ENCODE measurements at regions not wholly inside any gene's neighbourhood (a gene's known extent, or its start where the extent isn't known, plus 50 kb on each side); places are given as distances from the start of the nearest gene placed in this dataset.

- no peaks in the 10 kb centered on the region for H3K9me3 ChIP-seq
- H3K4me3 ChIP-seq, result no peak overlapping the region
- no peaks in the 10 kb centered on the region for H3K4me1 ChIP-seq
- in situ Hi-C loops (cut with MboI; ENCODE audit: low sequenced_read_pairs), result no loop called here
- no peak for DNase-seq (ENCODE audit: low spot score in 2 of 2)
- H3K27me3 ChIP-seq (ENCODE audit: low read depth), result no peaks in the 10 kb centered on the region
- H3K36me3 ChIP-seq (replicated peaks), result no peaks in the 10 kb centered on the region
Measured at GRCh38 chr5:143870362-143870761, 58.4 kb downstream of the HMHB1 start.

- Histone ChIP-seq H3K36me3 (replicated peaks) (no peaks in the 10 kb centered on the region), H3K4me3 (no peak overlapping the region), H3K9me3 (no peaks in the 10 kb centered on the region), H3K4me1 (no peaks in the 10 kb centered on the region), H3K27me3 (ENCODE audit: low read depth) (no peaks in the 10 kb centered on the region)
- DNase-seq (ENCODE audit: low spot score in 2 of 2), result no peak
- in situ Hi-C loops (cut with MboI; ENCODE audit: low sequenced_read_pairs), result no loop called here
Measured at GRCh38 chr5:143870871-143871632, 59.1 kb downstream of the HMHB1 start.

DNA sequence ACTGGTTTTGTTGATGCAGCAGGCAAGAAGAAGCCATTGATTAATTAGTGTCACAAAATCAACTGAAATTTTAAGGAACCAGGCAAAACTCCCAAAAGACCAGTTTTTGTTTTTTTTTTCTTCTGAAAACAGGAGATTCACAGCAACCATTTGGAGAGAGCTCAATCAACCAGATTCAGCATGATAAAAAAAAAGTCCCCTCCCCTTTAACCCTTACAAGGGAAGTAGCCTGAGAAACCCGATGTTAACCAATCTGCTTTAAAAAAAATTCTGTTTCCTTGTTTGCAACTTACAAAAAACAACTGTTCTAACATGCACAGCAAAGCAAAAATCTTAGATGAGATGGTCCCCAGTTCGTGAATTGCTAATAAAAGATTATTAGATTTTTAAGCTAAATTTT is 59.7 kb downstream of the HMHB1 start:
- no peaks in the 10 kb centered on the region for H3K36me3 ChIP-seq (replicated peaks)
- in situ Hi-C loops (cut with MboI; ENCODE audit: low sequenced_read_pairs), result no loop called here
- H3K4me3 ChIP-seq, result no peak overlapping the region
- no peaks in the 10 kb centered on the region for H3K4me1 ChIP-seq
- DNase-seq (ENCODE audit: low spot score in 2 of 2), result no peak
- no peaks in the 10 kb centered on the region for H3K27me3 ChIP-seq (ENCODE audit: low read depth)
- no peaks in the 10 kb centered on the region for H3K9me3 ChIP-seq

GRCh38 chr5:143874312-143874711 is 62.4 kb downstream of the HMHB1 start:
- in situ Hi-C loops (cut with MboI; ENCODE audit: low sequenced_read_pairs), result no loop called here
- DNase-seq (ENCODE audit: low spot score in 2 of 2), result no peak
- no peaks in the 10 kb centered on the region for H3K36me3 ChIP-seq (replicated peaks)
- no peaks in the 10 kb centered on the region; the same call in 1 of the 2 replicates for H3K27me3 ChIP-seq (ENCODE audit: low read depth)
- no peak overlapping the region for H3K4me3 ChIP-seq
- no peaks in the 10 kb centered on the region for H3K9me3 ChIP-seq
- H3K4me1 ChIP-seq, result no peaks in the 10 kb centered on the region

DNA sequence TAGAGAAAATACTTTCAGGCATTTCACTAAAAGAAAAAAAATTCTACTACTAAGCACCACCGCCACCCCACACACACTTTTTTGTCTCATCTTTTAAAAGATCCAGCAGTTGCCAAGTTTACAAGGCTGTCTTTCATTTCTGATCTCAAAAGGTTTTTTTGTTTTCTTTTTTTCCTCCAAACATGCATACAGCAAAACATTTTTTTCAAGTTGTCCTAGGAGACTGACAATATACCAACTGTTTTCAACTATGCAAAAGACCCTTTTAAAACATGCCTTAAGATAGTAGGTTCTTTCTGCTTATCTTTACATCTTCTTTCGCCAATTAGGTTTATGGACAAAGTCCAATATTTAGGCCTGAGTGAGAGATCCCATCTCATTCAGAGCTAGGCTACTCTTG is 65.2 kb downstream of the HMHB1 start:
- H3K9me3 ChIP-seq, result no peaks in the 10 kb centered on the region
- H3K36me3 ChIP-seq (replicated peaks), result no peaks in the 10 kb centered on the region
- in situ Hi-C loops (cut with MboI; ENCODE audit: low sequenced_read_pairs), result no loop called here
- H3K27me3 ChIP-seq (ENCODE audit: low read depth), result no peaks in the 10 kb centered on the region; the same call in 1 of the 2 replicates
- no peaks in the 10 kb centered on the region for H3K4me1 ChIP-seq
- H3K4me3 ChIP-seq, result no peak overlapping the region
- no peak for DNase-seq (ENCODE audit: low spot score in 2 of 2)

- Histone ChIP-seq H3K4me3 (no peak overlapping the region), H3K4me1 (no peaks in the 10 kb centered on the region), H3K9me3 (no peaks in the 10 kb centered on the region), H3K27me3 (ENCODE audit: low read depth) (no peaks in the 10 kb centered on the region; the same call in 1 of the 2 replicates), H3K36me3 (replicated peaks) (no peaks in the 10 kb centered on the region)
- in situ Hi-C loops (cut with MboI; ENCODE audit: low sequenced_read_pairs), result no loop called here
- DNase-seq (ENCODE audit: low spot score in 2 of 2), result no peak
Measured at GRCh38 chr5:143878430-143878829, 66.5 kb downstream of the HMHB1 start.

- Histone ChIP-seq H3K36me3 (replicated peaks) (no peaks in the 10 kb centered on the region), H3K4me1 (no peaks in the 10 kb centered on the region), H3K9me3 (no peaks in the 10 kb centered on the region), H3K4me3 (no peak overlapping the region), H3K27me3 (ENCODE audit: low read depth) (no peaks in the 10 kb centered on the region; the same call in 1 of the 2 replicates)
- in situ Hi-C loops (cut with MboI; ENCODE audit: low sequenced_read_pairs), result no loop called here
- DNase-seq (ENCODE audit: low spot score in 2 of 2), result no peak
Measured at GRCh38 chr5:143879646-143880045, 67.7 kb downstream of the HMHB1 start.

DNA sequence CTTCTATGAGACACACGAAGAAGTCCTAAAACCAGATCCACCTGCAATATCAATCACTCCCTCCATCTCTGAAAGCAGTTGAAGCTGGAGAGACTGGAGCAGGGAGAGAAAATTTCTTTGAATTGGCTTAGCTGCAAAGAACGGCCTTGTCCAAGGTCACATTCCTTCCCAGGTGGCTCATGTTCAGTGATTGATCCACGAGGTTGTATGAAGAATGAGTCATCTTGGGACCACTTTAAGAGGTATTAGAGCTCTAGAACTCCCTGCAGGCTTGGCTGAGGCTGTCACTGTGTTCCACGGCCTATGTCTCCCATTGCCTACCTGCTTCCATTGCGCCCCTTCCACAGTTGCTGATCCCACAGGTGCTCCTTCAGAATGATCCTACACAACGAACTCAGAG is 68.2 kb downstream of the HMHB1 start:
- no peaks in the 10 kb centered on the region for H3K36me3 ChIP-seq (replicated peaks)
- no peaks in the 10 kb centered on the region for H3K4me1 ChIP-seq
- no peak for DNase-seq (ENCODE audit: low spot score in 2 of 2)
- H3K9me3 ChIP-seq, result no peaks in the 10 kb centered on the region
- no peak overlapping the region for H3K4me3 ChIP-seq
- in situ Hi-C loops (cut with MboI; ENCODE audit: low sequenced_read_pairs), result no loop called here
- H3K27me3 ChIP-seq (ENCODE audit: low read depth), result no peaks in the 10 kb centered on the region; the same call in 1 of the 2 replicates

DNA sequence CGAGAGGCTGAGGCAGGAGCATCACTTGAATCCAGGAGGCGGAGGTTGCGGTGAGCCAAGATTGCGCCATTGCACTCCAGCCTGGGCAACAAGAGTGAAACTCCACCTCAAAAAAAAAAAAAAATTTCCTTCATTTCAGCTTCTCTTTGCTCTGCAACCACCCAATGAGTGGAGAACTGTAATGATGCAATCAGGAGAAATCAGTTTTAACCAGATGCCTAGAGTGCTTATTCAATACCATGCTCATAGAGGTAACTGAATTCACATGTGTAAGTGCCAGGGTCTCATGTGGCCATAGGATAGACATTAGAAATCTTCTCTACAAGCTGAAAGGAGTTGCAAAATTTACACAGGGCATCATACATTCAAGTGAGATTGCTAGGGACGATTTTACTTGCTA is 70.6 kb downstream of the HMHB1 start:
- Histone ChIP-seq H3K27me3 (ENCODE audit: low read depth) (no peaks in the 10 kb centered on the region; the same call in 1 of the 2 replicates), H3K9me3 (no peaks in the 10 kb centered on the region), H3K4me3 (no peak overlapping the region), H3K4me1 (no peaks in the 10 kb centered on the region), H3K36me3 (replicated peaks) (no peaks in the 10 kb centered on the region)
- in situ Hi-C loops (cut with MboI; ENCODE audit: low sequenced_read_pairs), result no loop called here
- DNase-seq (ENCODE audit: low spot score in 2 of 2), result no peak

GRCh38 chr5:143886096-143886495 is 74.1 kb downstream of the HMHB1 start:
- H3K9me3 ChIP-seq, result no peaks in the 10 kb centered on the region
- H3K36me3 ChIP-seq (replicated peaks), result no peaks in the 10 kb centered on the region
- H3K4me3 ChIP-seq, result no peak overlapping the region
- H3K27me3 ChIP-seq (ENCODE audit: low read depth), result no peaks in the 10 kb centered on the region
- no peak for DNase-seq (ENCODE audit: low spot score in 2 of 2)
- in situ Hi-C loops (cut with MboI; ENCODE audit: low sequenced_read_pairs), result no loop called here
- H3K4me1 ChIP-seq, result no peaks in the 10 kb centered on the region

DNA sequence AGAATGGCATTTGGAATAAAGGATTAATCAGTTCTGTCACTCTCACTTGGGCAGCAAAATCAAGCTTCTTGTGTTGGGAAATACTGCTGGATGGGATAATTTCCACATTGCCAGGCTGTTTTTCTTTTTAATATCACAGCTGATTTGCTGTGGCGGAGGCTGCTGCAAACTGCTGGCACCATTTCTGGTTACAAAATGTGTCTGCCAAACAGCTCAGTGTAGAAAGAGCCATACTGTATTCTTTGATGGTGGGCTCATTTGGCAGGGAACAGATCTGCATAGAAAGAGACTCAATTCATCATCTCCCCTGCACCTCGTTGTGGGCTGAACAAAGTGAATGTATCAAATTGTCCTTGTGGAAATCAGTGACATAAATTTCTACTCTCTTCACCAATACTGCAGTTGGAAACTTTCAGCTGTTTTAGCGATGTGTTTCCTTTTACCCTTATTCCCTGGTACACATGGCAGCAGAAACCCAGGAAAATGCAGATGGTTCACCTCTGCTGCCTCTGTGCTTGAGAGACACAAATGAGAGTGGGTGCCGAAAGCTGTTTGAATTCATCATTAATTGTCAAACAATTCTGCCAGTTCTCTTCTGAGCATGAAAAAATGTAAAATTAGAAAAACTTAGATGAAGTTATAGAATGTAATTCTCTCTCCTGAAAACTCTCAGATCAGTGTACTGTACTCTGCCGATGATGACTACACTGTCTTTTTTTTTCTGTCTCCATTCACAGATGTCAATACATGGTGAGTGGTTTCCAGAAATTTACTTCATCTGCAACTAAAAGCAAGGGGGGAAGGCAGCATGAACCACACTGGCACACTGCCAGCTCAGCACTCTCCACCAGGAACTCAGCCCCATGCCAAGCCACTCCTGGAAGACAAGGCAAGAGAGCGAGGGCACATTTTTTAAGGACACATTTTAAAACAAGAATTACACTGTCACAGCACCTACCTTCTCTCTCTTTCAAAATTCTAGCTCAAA is 75.0 kb downstream of the HMHB1 start:
- no peak for DNase-seq (ENCODE audit: low spot score in 2 of 2)
- no peaks in the 10 kb centered on the region for H3K36me3 ChIP-seq (replicated peaks)
- H3K4me1 ChIP-seq, result no peaks in the 10 kb centered on the region
- H3K9me3 ChIP-seq, result no peaks in the 10 kb centered on the region
- no peaks in the 10 kb centered on the region for H3K27me3 ChIP-seq (ENCODE audit: low read depth)
- in situ Hi-C loops (cut with MboI; ENCODE audit: low sequenced_read_pairs), result no loop called here
- no peak overlapping the region for H3K4me3 ChIP-seq

GRCh38 chr5:143887903-143888665 is 76.1 kb downstream of the HMHB1 start:
- H3K36me3 ChIP-seq (replicated peaks), result no peaks in the 10 kb centered on the region
- H3K9me3 ChIP-seq, result no peaks in the 10 kb centered on the region
- no peaks in the 10 kb centered on the region for H3K27me3 ChIP-seq (ENCODE audit: low read depth)
- no peak for DNase-seq (ENCODE audit: low spot score in 2 of 2)
- in situ Hi-C loops (cut with MboI; ENCODE audit: low sequenced_read_pairs), result no loop called here
- H3K4me3 ChIP-seq, result no peak overlapping the region
- no peaks in the 10 kb centered on the region for H3K4me1 ChIP-seq

DNA sequence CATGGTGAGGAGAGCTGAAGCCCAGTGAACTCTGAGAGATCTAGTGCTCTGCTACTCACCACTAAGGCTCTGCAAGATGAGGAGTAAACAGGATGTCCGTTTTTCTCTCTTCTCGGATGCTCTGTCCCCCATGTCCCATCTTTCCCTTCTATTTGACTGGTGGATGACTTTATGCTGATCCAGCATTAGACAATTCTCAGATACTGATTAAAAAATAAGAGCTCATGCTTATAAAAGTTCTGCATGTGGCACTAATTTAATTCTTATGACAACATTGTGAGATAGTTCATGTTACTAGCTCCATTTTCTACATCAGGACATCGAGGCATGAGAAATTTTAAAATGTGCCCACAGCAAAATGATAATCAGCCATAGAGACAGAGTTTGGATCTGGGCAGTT is 77.0 kb downstream of the HMHB1 start:
- Histone ChIP-seq H3K9me3 (no peaks in the 10 kb centered on the region), H3K36me3 (replicated peaks) (no peaks in the 10 kb centered on the region), H3K4me3 (no peak overlapping the region), H3K4me1 (no peaks in the 10 kb centered on the region), H3K27me3 (ENCODE audit: low read depth) (no peaks in the 10 kb centered on the region)
- in situ Hi-C loops (cut with MboI; ENCODE audit: low sequenced_read_pairs), result no loop called here
- DNase-seq (ENCODE audit: low spot score in 2 of 2), result no peak
